ENCODE measurements at regions not wholly inside any gene's neighbourhood (a gene's known extent, or its start where the extent isn't known, plus 50 kb on each side); places are given as distances from the start of the nearest gene placed in this dataset.

DNA sequence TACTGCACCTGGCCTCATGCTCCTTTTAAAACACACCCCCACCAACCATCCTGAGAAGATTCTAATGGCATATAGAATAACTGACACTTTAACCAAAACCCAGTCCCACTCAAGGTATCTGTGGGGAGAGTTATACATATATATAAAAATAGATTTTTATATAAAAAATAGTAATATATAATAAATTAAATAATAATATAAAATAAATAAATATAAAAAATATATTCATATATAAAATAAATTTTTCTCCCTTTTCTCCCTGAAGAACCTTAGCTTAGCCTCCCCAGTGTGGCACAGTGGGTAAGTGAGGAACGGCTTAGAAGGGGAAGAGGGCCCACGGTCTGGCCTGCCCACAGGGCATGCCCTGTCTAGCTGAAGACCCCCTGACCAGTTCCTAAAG, 51.1 kb upstream of the SSBP2 start:
- H3K18ac ChIP-seq (ENCODE audit: low read depth, low read length) = no peak overlapping the region
- no peak for ATAC-seq (ENCODE audit: low read depth)
- no peaks in the 10 kb centered on the region; the same call in 1 of the 2 replicates for H3K4me1 ChIP-seq (ENCODE audit: control insufficient read depth, insufficient read depth, low read length)
- POLR2A ChIA-PET (ENCODE audit: unreplicated experiment) = no interaction called here
- H3K56ac ChIP-seq (ENCODE audit: extremely low read depth, insufficient read depth, low read length) = no peak overlapping the region
- H4K5ac ChIP-seq (ENCODE audit: low read depth, low read length) = no peak overlapping the region
- no peaks in the 10 kb centered on the region for H3K9me3 ChIP-seq (ENCODE audit: control insufficient read depth, insufficient read depth, low read length)
- no peaks in the 10 kb centered on the region for H3K79me1 ChIP-seq (ENCODE audit: low read depth in 1 of 2, low read length in 2 of 2)
- no peak overlapping the region for H4K91ac ChIP-seq (ENCODE audit: insufficient read depth, low read depth, low read length)
- H3K27me3 ChIP-seq (ENCODE audit: control insufficient read depth, insufficient read depth, low read length) = no peaks in the 10 kb centered on the region; the same call in 1 of the 2 replicates
- no peaks in the 10 kb centered on the region for H4K20me1 ChIP-seq (ENCODE audit: insufficient read depth, low read length)
- TF ChIP-seq RCOR1 (IDR thresholded peaks at IDR 0.05; ENCODE audit: insufficient replicate concordance, low read length) (no peak), SMC3 (IDR thresholded peaks at IDR 0.05; ENCODE audit: low read depth, low read length) (no peak), MAFK (IDR thresholded peaks at IDR 0.05; ENCODE audit: low read depth, low read length) (no peak), RAD21 (IDR thresholded peaks at IDR 0.05; ENCODE audit: low read length) (no peak), CHD1 (IDR thresholded peaks at IDR 0.05; ENCODE audit: low read depth, low read length) (no peak), NFE2L2 (IDR thresholded peaks at IDR 0.05; ENCODE audit: low read depth, low read length) (no peak), MAZ (IDR thresholded peaks at IDR 0.05; ENCODE audit: borderline replicate concordance, low read depth, low read length) (no peak), FOS (IDR thresholded peaks at IDR 0.05; ENCODE audit: low read depth, low read length) (no peak), POLR2A (IDR thresholded peaks at IDR 0.05; ENCODE audit: low read depth, low read length) (no peak), USF2 (IDR thresholded peaks at IDR 0.05; ENCODE audit: low read depth, low read length) (no peak), RFX5 (IDR thresholded peaks at IDR 0.05; ENCODE audit: low read depth, low read length) (no peak), BHLHE40 (IDR thresholded peaks at IDR 0.05; ENCODE audit: low read depth, low read length) (no peak), MXI1 (IDR thresholded peaks at IDR 0.05; ENCODE audit: borderline replicate concordance, low read depth, low read length) (no peak), CEBPB (IDR thresholded peaks at IDR 0.05; ENCODE audit: low read depth, low read length) (no peak), CTCF (conservative IDR thresholded peaks at IDR 0.05; ENCODE audit: low read depth, low read length) (no peak)
- TF ChIP-seq, protein P1, sequence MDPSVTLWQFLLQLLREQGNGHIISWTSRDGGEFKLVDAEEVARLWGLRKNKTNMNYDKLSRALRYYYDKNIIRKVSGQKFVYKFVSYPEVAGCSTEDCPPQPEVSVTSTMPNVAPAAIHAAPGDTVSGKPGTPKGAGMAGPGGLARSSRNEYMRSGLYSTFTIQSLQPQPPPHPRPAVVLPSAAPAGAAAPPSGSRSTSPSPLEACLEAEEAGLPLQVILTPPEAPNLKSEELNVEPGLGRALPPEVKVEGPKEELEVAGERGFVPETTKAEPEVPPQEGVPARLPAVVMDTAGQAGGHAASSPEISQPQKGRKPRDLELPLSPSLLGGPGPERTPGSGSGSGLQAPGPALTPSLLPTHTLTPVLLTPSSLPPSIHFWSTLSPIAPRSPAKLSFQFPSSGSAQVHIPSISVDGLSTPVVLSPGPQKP (IDR thresholded peaks at IDR 0.05; ENCODE audit: borderline replicate concordance, low read depth, low read length) = no peak
- no peak overlapping the region for H3K4me3 ChIP-seq (ENCODE audit: insufficient read depth, low read depth, low read length)
- H3K36me3 ChIP-seq (ENCODE audit: control insufficient read depth, insufficient read depth, low read length) = no peaks in the 10 kb centered on the region
- DNase-seq = no peak
- dilution Hi-C loops (cut with HindIII; ENCODE audit: low sequenced_read_pairs, unreplicated experiment) = no loop called here
- H2BK5ac ChIP-seq (ENCODE audit: low read depth, low read length, poor library complexity, severe bottlenecking) = no peak overlapping the region
- no peak overlapping the region for H2AK5ac ChIP-seq (ENCODE audit: low read depth, low read length)
- no peak overlapping the region for H2AK9ac ChIP-seq (replicated peaks; ENCODE audit: low read depth, low read length, poor library complexity)
- no peak overlapping the region for H3K9ac ChIP-seq (ENCODE audit: low read depth, low read length)
- H3K4ac ChIP-seq (ENCODE audit: low read depth, low read length) = no peak overlapping the region
- H3K14ac ChIP-seq (replicated peaks; ENCODE audit: low read depth, low read length) = no peak overlapping the region
- H2AFZ ChIP-seq (replicated peaks; ENCODE audit: low read length, poor library complexity) = no peak overlapping the region
- BruUV-seq (replicated peaks) = no TSS peak
- no peak overlapping the region for H2BK15ac ChIP-seq (ENCODE audit: low read depth, low read length)
- intact Hi-C loops (cut with micrococcal nuclease) = no loop called here
- no peak overlapping the region for H3K23ac ChIP-seq (ENCODE audit: low read depth, low read length)
- no peak overlapping the region for H2BK20ac ChIP-seq (ENCODE audit: low read depth, low read length)
- CTCF ChIA-PET = no interaction called here
- H2BK120ac ChIP-seq (ENCODE audit: low read depth, low read length) = no peak overlapping the region
- WGBS, 2 experiments (ENCODE audit: extremely low coverage in 2 of 2, insufficient read length in 1 of 2) = 100% methylated on average over 1 of the region's 2 CpGs; no CpG with 5 or more reads in 1 of the 2 experiments
- in situ Hi-C loops (cut with MboI; ENCODE audit: low sequenced_read_pairs) = no loop called here
- H3K4me2 ChIP-seq (ENCODE audit: low read depth, low read length) = no peak overlapping the region
- H3K27ac ChIP-seq (ENCODE audit: insufficient read depth, low read length) = no peak overlapping the region
- no peak overlapping the region for H4K8ac ChIP-seq (ENCODE audit: low read depth in 2 of 2, low read length in 2 of 2)
- H3K9me1 ChIP-seq (ENCODE audit: insufficient read depth, low read length) = no peaks in the 10 kb centered on the region
